Tibial nerve (tissue), 4 donors: ENCODE measurements at regions not wholly inside any gene's neighbourhood (a gene's known extent, or its start where the extent isn't known, plus 50 kb on each side); places are given as distances from the start of the nearest gene placed in this dataset.
"Not testable (repeated sequence)": the region's sequence is repeated elsewhere in the genome, so short reads cannot be mapped to it uniquely, and the experiment has no call there.

Experiments used
- DNase-seq, 2 donors: peaks; one replicate each; pipeline ENCODE4 v3.0.0-alpha.2; 2019; ENCODE audit warnings: low spot score in 2 of 2
- H3K27ac ChIP-seq, 4 donors: fragments of 200-600 bp; sonication (generic) in 3 of 4; one replicate each; pipeline ENCODE4 v1.5.1; 2017 to 2019; ENCODE audit warnings: mild to moderate bottlenecking in 1 of 4
- H3K27me3 ChIP-seq, 2 donors: fragments of 200-600 bp; sonication (generic) in 1 of 2; one replicate each; pipeline versions ENCODE4 v1.5.1 to v1.6.0; 2017 to 2019
- H3K36me3 ChIP-seq, 3 donors: fragments of 200-600 bp; sonication (generic); one replicate each; pipeline ENCODE4 v1.5.1; 2018 to 2019
- H3K4me1 ChIP-seq, 4 donors: fragments of 200-600 bp; sonication (generic) in 3 of 4; one replicate each; pipeline ENCODE4 v1.5.1; 2017 to 2019
- H3K4me3 ChIP-seq, 4 donors: fragments of 200-600 bp; sonication (generic) in 3 of 4; one replicate each; pipeline ENCODE4 v1.5.1; 2017 to 2019; ENCODE audit warnings: mild to moderate bottlenecking in 1 of 4, moderate library complexity in 1 of 4
- H3K9me3 ChIP-seq, 4 donors: fragments of 200-600 bp; sonication (generic) in 3 of 4; one replicate each; pipeline ENCODE4 v1.5.1; 2017 to 2019
- CTCF ChIP-seq, 5 experiments: fragments of 200-600 bp in 3 of 5; fragments of 450-650 bp in 2 of 5; sonication (generic) in 3 of 5; IDR thresholded peaks; one replicate each; pipeline ENCODE4 v1.5.1; 2016 to 2019; ENCODE audit warnings: antibody characterized with exemption in 5 of 5, mild to moderate bottlenecking in 3 of 5, moderate library complexity in 2 of 5
- EP300 ChIP-seq, 2 donors: sonication (generic); formaldehyde crosslinking; IDR thresholded peaks; one replicate each; pipeline ENCODE4 v1.6.1; 2017; ENCODE audit warnings: antibody characterized with exemption in 2 of 2, mild to moderate bottlenecking in 1 of 2
- POLR2A ChIP-seq, 2 donors: fragments of 450-650 bp; IDR thresholded peaks; one replicate each; pipeline ENCODE4 v1.6.1; 2017; ENCODE audit warnings: antibody characterized with exemption in 2 of 2, mild to moderate bottlenecking in 2 of 2, moderate library complexity in 2 of 2
- WGBS, 2 donors: methylation state at CpG; one replicate each; pipeline ENCODE4 v1.1.5; 2018; 5-methylcytosine and 5-hydroxymethylcytosine counted together

GRCh38 chr9:90720621-90721265 is 78.1 kb upstream of the DIRAS2 start:
- no peak for DNase-seq
- Histone ChIP-seq H3K4me3 (no peak overlapping the region), H3K36me3 (no peaks in the 10 kb centered on the region), H3K27me3 (no peaks in the 10 kb centered on the region), H3K4me1 (no peaks in the 10 kb centered on the region), H3K27ac (no peak overlapping the region), H3K9me3 (peaks cover 0 to 4% (median 0%) of the 10 kb centered on the region in 4 donors)
- TF ChIP-seq CTCF (IDR thresholded peaks at IDR 0.05) = no peak
- no peak for TF ChIP-seq POLR2A (IDR thresholded peaks at IDR 0.05)
- TF ChIP-seq EP300 (IDR thresholded peaks at IDR 0.05) = no peak
- WGBS, 2 donors = 69 to 70% methylated on average over 2 of the region's 2 CpGs

- Histone ChIP-seq H3K4me3 (no peak overlapping the region), H3K4me1 (no peaks in the 10 kb centered on the region), H3K27ac (no peak overlapping the region), H3K27me3 (no peaks in the 10 kb centered on the region), H3K36me3 (no peaks in the 10 kb centered on the region), H3K9me3 (peaks cover 0 to 2% (median 0%) of the 10 kb centered on the region in 4 donors)
- WGBS, 2 donors = 82 to 89% methylated on average over 2 of the region's 2 CpGs
- no peak for TF ChIP-seq CTCF (IDR thresholded peaks at IDR 0.05)
- no peak for TF ChIP-seq EP300 (IDR thresholded peaks at IDR 0.05)
- no peak for TF ChIP-seq POLR2A (IDR thresholded peaks at IDR 0.05)
- no peak for DNase-seq
Observed at GRCh38 chr9:90706230-90706629, 63.6 kb upstream of the DIRAS2 start.

GRCh38 chr9:90702441-90702955 is 59.9 kb upstream of the DIRAS2 start:
- 55 to 67% methylated on average over 2 of the region's 2 CpGs for WGBS, 2 donors
- H3K4me3 ChIP-seq = no peak overlapping the region
- peaks cover 0 to under 1% (median 0%) of the 10 kb centered on the region in 4 donors for H3K9me3 ChIP-seq
- H3K36me3 ChIP-seq = no peaks in the 10 kb centered on the region
- H3K4me1 ChIP-seq = no peaks in the 10 kb centered on the region
- no peak for TF ChIP-seq POLR2A (IDR thresholded peaks at IDR 0.05)
- no peak for TF ChIP-seq EP300 (IDR thresholded peaks at IDR 0.05)
- no peak for TF ChIP-seq CTCF (IDR thresholded peaks at IDR 0.05)
- no peaks in the 10 kb centered on the region for H3K27me3 ChIP-seq
- no peak for DNase-seq
- no peak overlapping the region for H3K27ac ChIP-seq

- Histone ChIP-seq H3K4me3 (no peak overlapping the region), H3K27me3 (no peaks in the 10 kb centered on the region), H3K4me1 (no peaks in the 10 kb centered on the region), H3K9me3 (no peaks in the 10 kb centered on the region), H3K36me3 (no peaks in the 10 kb centered on the region), H3K27ac (no peak overlapping the region)
- WGBS, 2 donors = 49 to 67% methylated on average over 6 of the region's 6 CpGs
- no peak for TF ChIP-seq POLR2A (IDR thresholded peaks at IDR 0.05)
- peak in 1 of 2 donors; percentile 35 for TF ChIP-seq EP300 (IDR thresholded peaks at IDR 0.05)
- no peak for TF ChIP-seq CTCF (IDR thresholded peaks at IDR 0.05)
- DNase-seq = no peak
Observed at GRCh38 chr9:90698871-90699440, 56.3 kb upstream of the DIRAS2 start.

GRCh38 chr9:90697808-90698207 is 55.2 kb upstream of the DIRAS2 start:
- Histone ChIP-seq H3K4me1 (no peaks in the 10 kb centered on the region), H3K9me3 (no peaks in the 10 kb centered on the region), H3K27me3 (no peaks in the 10 kb centered on the region), H3K36me3 (no peaks in the 10 kb centered on the region), H3K4me3 (no peak overlapping the region), H3K27ac (no peak overlapping the region)
- 71 to 84% methylated on average over 5 of the region's 5 CpGs for WGBS, 2 donors
- TF ChIP-seq CTCF (IDR thresholded peaks at IDR 0.05) = no peak
- TF ChIP-seq POLR2A (IDR thresholded peaks at IDR 0.05) = no peak
- no peak for TF ChIP-seq EP300 (IDR thresholded peaks at IDR 0.05)
- DNase-seq = no peak

- H3K9me3 ChIP-seq, DNase-seq, H3K27ac ChIP-seq, H3K4me1 ChIP-seq, H3K4me3 ChIP-seq, H3K27me3 ChIP-seq, H3K36me3 ChIP-seq: not testable (repeated sequence)
- 91 to 96% methylated on average over 1 of the region's 1 CpG for WGBS, 2 donors
Observed at GRCh38 chr9:90694187-90694586, 51.6 kb upstream of the DIRAS2 start.
